T47D (cell line): ENCODE measurements at regions not wholly inside any gene's neighbourhood (a gene's known extent, or its start where the extent isn't known, plus 50 kb on each side); places are given as distances from the start of the nearest gene placed in this dataset.

Experiments
- DNase-seq, 2 experiments: peaks; one replicate each; pipeline versions ENCODE4 v3.0.0 to v3.0.0-alpha.2; 2011 to 2012; ENCODE audit warnings: low read depth in 1 of 2, low spot score in 1 of 2
- JUND ChIP-seq: IDR thresholded peaks from 2 replicates; pipeline ENCODE4 v1.6.1; 2012; ENCODE audit warnings: low read depth
- in situ Hi-C: cut with HindIII; loops from 2 replicates; pipeline ENCODE4 v1.10.0; 2016; ENCODE audit warnings: low sequenced_read_pairs, low pct_unique_long_range_greater_than_20kb

DNA sequence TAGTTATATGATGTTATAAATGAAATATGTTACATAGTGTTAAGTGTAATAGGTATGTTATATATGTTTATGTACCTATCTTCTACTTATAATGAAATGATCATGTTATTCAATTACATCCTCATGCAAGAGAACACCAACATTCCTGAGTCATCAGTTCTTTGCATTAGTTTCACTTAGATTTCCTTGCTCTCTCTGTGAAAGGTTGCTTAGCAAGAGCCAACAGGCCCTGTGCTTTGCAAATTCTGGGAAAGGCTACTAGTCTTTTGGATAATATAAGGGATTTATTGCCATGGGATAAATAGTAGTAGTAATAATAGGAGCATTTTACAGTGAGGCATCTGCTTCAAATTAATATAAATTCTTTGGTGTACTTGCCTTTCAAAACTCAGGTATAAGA is 274.8 kb downstream of the SP3 start:
- no peak for DNase-seq
- in situ Hi-C loops = no loop called here
- no peak for TF ChIP-seq JUND

- TF ChIP-seq JUND = no peak
- in situ Hi-C loops = no loop called here
- DNase-seq = no peak
Measured at GRCh38 chr2:173692068-173692467, 273.1 kb downstream of the SP3 start.

GRCh38 chr2:173693044-173693589 is 272.1 kb downstream of the SP3 start:
- no peak for TF ChIP-seq JUND
- no peak for DNase-seq
- in situ Hi-C loops = no loop called here

DNA sequence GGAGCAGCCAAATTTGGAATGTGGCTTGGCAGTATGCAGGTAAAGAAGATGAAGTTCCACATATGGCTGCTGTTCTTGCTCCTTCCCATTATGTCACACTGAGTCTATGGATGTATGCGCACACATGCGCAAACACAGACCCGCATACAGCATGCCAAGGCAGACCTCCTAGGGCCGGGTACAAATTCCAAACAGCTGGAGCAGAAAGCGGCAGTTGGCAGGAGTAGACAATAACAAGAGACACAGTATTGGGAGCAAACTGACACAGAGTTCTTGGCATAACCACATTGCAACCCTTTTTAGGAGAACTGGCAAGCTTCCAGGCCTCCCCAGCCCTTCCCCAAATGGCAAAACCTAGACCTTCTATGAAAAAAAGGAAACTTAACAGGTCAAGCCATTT is 268.9 kb downstream of the SP3 start:
- no peak for DNase-seq
- in situ Hi-C loops = no loop called here
- no peak for TF ChIP-seq JUND

GRCh38 chr2:173697929-173698328 is 267.2 kb downstream of the SP3 start:
- in situ Hi-C loops = no loop called here
- TF ChIP-seq JUND = no peak
- DNase-seq = no peak

DNA sequence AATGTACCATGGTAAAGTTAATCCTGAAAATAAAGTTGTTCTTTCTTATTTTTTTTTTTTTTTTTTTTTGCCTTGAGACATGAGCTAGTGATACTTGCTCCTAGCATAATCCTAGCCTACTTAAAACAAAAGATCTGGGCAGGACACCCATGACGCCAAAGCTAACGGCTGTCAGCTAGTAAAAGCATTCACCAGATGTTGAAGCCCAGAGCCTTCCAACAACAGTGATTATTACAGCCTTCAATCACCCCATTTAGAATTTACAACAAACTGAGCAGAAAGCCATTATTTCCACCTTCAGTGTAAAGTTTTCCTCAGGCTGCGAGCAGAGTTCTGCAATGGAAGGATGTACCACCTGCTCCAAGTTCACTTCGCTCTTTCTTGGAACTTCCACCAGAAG is 259.5 kb downstream of the SP3 start:
- DNase-seq = no peak
- in situ Hi-C loops = no loop called here
- no peak for TF ChIP-seq JUND

- no peak for DNase-seq
- no peak for TF ChIP-seq JUND
- in situ Hi-C loops = no loop called here
Measured at GRCh38 chr2:173706936-173707335, 258.2 kb downstream of the SP3 start.

- DNase-seq = no peak
- no peak for TF ChIP-seq JUND
- in situ Hi-C loops = no loop called here
Measured at GRCh38 chr2:173708806-173709205, 256.4 kb downstream of the SP3 start.

- TF ChIP-seq JUND = no peak
- in situ Hi-C loops = no loop called here
- no peak for DNase-seq
Measured at GRCh38 chr2:173711816-173712215, 253.4 kb downstream of the SP3 start.

- in situ Hi-C loops = no loop called here
- TF ChIP-seq JUND = no peak
- no peak for DNase-seq
Measured at GRCh38 chr2:173713904-173714555, 251.1 kb downstream of the SP3 start.

GRCh38 chr2:173715441-173715840 is 249.7 kb downstream of the SP3 start:
- no peak for TF ChIP-seq JUND
- DNase-seq = no peak
- in situ Hi-C loops = no loop called here

DNA sequence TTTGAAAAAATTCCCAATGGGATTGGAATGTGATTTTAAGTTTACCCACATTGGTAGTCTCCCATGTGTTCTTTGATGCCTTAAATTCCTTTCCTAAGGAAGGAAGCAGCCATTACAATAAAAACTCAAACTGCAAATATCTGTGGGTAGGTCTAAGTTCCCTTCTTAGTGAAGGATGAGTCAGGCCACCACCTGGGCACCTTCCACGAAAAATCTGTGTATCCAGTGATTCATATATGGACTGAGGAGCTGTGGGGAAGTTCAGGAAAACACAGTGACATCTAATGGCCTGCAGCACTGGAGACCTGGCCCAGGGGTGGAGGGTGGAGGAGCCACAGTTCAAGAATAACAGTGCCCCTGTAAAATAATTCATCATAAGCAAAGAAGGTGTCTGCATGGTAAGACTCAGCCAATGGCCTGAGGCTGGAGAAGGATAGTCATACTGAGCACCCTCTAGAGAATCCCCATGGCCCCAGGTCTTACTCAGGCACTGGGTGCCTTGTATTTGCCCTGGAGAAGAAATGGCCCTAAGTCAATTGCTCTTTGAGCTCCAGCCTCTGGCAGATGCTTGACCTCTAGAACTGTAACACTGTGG is 248.6 kb downstream of the SP3 start:
- TF ChIP-seq JUND = no peak
- in situ Hi-C loops = no loop called here
- no peak for DNase-seq

- TF ChIP-seq JUND = no peak
- in situ Hi-C loops = no loop called here
- DNase-seq = no peak
Measured at GRCh38 chr2:173719471-173719870, 245.7 kb downstream of the SP3 start.

- no peak for DNase-seq
- no peak for TF ChIP-seq JUND
- in situ Hi-C loops = no loop called here
Measured at GRCh38 chr2:173720306-173720705, 244.9 kb downstream of the SP3 start.
